ENCODE measurements at regions not wholly inside any gene's neighbourhood (a gene's known extent, or its start where the extent isn't known, plus 50 kb on each side); places are given as distances from the start of the nearest gene placed in this dataset.

DNA sequence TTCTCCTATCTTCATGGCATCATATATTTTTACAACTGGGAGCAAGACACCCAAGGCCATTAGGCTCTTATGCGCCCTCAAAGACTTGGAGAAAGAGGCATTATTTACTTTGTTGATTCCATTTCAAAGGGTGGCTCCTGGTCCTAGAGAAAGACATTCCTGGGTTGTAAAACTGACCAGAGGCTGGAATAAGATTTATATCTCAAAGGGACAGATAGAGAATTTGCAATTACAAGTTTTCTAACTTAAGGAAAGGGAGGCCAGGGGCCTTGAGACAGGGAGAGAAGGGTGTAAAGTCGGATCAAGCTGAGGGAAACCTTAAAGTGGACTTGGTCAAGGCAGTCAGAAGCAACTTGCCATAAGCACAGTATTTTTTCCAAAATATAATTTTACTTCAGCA is 1086.0 kb downstream of the SORCS3 start:
- Histone ChIP-seq H3K27me3 (ENCODE audit: insufficient read depth, low read length) (no peaks in the 10 kb centered on the region), H3K9me3 (ENCODE audit: insufficient read depth, low read depth, low read length) (no peaks in the 10 kb centered on the region), H3K36me3 (ENCODE audit: insufficient read depth, low read length) (no peaks in the 10 kb centered on the region), H3K4me3 (ENCODE audit: low read length) (no peak overlapping the region), H3K27ac (ENCODE audit: low read depth, low read length) (peak overlapping the region; percentile 70; the same call in 1 of the 2 replicates), H3K9ac (ENCODE audit: low read depth, low read length) (no peak overlapping the region), H3K4me1 (ENCODE audit: insufficient read depth, low read length) (peaks cover 16% of the 10 kb centered on the region)
- 38% methylated on average over 2 of the region's 2 CpGs for WGBS

GRCh38 chr10:105726149-105726548 is 1085.1 kb downstream of the SORCS3 start:
- Histone ChIP-seq H3K27me3 (ENCODE audit: insufficient read depth, low read length) (no peaks in the 10 kb centered on the region), H3K36me3 (ENCODE audit: insufficient read depth, low read length) (no peaks in the 10 kb centered on the region), H3K27ac (ENCODE audit: low read depth, low read length) (no peak overlapping the region), H3K9ac (ENCODE audit: low read depth, low read length) (no peak overlapping the region), H3K9me3 (ENCODE audit: insufficient read depth, low read depth, low read length) (no peaks in the 10 kb centered on the region), H3K4me3 (ENCODE audit: low read length) (no peak overlapping the region), H3K4me1 (ENCODE audit: insufficient read depth, low read length) (peaks cover 16% of the 10 kb centered on the region)
- 95% methylated on average over 2 of the region's 3 CpGs for WGBS

- 94% methylated on average over 8 of the region's 8 CpGs for WGBS
- Histone ChIP-seq H3K36me3 (ENCODE audit: insufficient read depth, low read length) (no peaks in the 10 kb centered on the region), H3K27me3 (ENCODE audit: insufficient read depth, low read length) (no peaks in the 10 kb centered on the region), H3K4me1 (ENCODE audit: insufficient read depth, low read length) (peaks cover 16% of the 10 kb centered on the region), H3K27ac (ENCODE audit: low read depth, low read length) (no peak overlapping the region), H3K9ac (ENCODE audit: low read depth, low read length) (no peak overlapping the region), H3K9me3 (ENCODE audit: insufficient read depth, low read depth, low read length) (no peaks in the 10 kb centered on the region), H3K4me3 (ENCODE audit: low read length) (no peak overlapping the region)
These were observed 1083.9 kb downstream of the SORCS3 start for GRCh38 chr10:105725007-105725406.

DNA sequence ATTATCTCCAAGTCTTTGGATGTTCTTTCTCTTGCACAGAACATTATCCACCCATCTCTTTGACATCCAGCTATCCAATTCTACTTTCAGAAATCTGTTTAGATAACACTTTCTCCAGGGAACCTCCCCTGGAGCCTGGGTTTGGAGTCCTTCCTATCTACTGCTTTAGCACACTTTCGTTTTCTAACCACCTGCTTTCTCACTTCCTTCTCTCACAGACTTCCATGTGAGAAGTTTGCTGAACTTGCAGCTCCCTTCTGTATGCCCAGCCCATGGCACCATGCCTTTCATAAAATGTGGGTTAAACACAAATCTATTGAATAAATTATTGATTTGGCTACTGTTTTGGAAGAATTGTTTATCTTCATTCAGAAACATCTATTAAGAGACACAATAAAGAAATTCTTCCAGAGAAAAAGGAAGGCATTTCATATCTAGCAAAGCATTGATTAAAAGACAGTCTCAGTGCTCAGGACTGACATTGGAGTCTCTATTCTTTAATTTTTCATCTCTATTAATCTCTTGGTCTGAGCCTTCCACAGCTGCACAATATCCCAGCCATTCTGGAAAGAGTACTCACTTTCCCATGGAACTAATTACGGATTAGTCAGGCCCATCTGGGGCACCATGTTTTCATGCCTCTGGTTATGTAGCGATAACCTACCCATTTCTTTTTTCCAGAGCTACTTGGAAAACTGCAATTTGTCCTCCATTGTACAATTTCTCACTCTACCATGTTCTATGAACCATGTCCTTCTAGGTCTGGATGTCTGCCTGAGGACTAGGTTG is 1077.3 kb downstream of the SORCS3 start:
- no peaks in the 10 kb centered on the region for H3K4me1 ChIP-seq (ENCODE audit: insufficient read depth, low read length)
- no peak overlapping the region for H3K27ac ChIP-seq (ENCODE audit: low read depth, low read length)
- no peaks in the 10 kb centered on the region for H3K27me3 ChIP-seq (ENCODE audit: insufficient read depth, low read length)
- H3K9me3 ChIP-seq (ENCODE audit: insufficient read depth, low read depth, low read length): no peaks in the 10 kb centered on the region
- H3K9ac ChIP-seq (ENCODE audit: low read depth, low read length): no peak overlapping the region
- H3K4me3 ChIP-seq (ENCODE audit: low read length): no peak overlapping the region
- no peaks in the 10 kb centered on the region for H3K36me3 ChIP-seq (ENCODE audit: insufficient read depth, low read length)
- WGBS: 96% methylated on average over 3 of the region's 3 CpGs

- Histone ChIP-seq H3K27me3 (ENCODE audit: insufficient read depth, low read length) (no peaks in the 10 kb centered on the region), H3K27ac (ENCODE audit: low read depth, low read length) (no peak overlapping the region), H3K4me3 (ENCODE audit: low read length) (no peak overlapping the region), H3K36me3 (ENCODE audit: insufficient read depth, low read length) (no peaks in the 10 kb centered on the region), H3K4me1 (ENCODE audit: insufficient read depth, low read length) (no peaks in the 10 kb centered on the region), H3K9ac (ENCODE audit: low read depth, low read length) (no peak overlapping the region), H3K9me3 (ENCODE audit: insufficient read depth, low read depth, low read length) (0 out of 2 replicates have a peak, but pooled peaks cover 5% of the 10 kb centered on the region)
- 94% methylated on average over 3 of the region's 3 CpGs for WGBS
These were observed 1073.6 kb downstream of the SORCS3 start for GRCh38 chr10:105714728-105715127.

- H3K4me3 ChIP-seq (ENCODE audit: low read length): no peak overlapping the region
- no peaks in the 10 kb centered on the region for H3K36me3 ChIP-seq (ENCODE audit: insufficient read depth, low read length)
- peaks cover 14% of the 10 kb centered on the region; the same call in 1 of the 2 replicates for H3K9me3 ChIP-seq (ENCODE audit: insufficient read depth, low read depth, low read length)
- no peak overlapping the region for H3K9ac ChIP-seq (ENCODE audit: low read depth, low read length)
- H3K27ac ChIP-seq (ENCODE audit: low read depth, low read length): no peak overlapping the region
- peaks cover 7% of the 10 kb centered on the region; the same call in 1 of the 2 replicates for H3K4me1 ChIP-seq (ENCODE audit: insufficient read depth, low read length)
- WGBS: 86% methylated on average over 1 of the region's 2 CpGs
- H3K27me3 ChIP-seq (ENCODE audit: insufficient read depth, low read length): no peaks in the 10 kb centered on the region; the same call in 1 of the 2 replicates
These were observed 1066.5 kb downstream of the SORCS3 start for GRCh38 chr10:105707603-105708002.

DNA sequence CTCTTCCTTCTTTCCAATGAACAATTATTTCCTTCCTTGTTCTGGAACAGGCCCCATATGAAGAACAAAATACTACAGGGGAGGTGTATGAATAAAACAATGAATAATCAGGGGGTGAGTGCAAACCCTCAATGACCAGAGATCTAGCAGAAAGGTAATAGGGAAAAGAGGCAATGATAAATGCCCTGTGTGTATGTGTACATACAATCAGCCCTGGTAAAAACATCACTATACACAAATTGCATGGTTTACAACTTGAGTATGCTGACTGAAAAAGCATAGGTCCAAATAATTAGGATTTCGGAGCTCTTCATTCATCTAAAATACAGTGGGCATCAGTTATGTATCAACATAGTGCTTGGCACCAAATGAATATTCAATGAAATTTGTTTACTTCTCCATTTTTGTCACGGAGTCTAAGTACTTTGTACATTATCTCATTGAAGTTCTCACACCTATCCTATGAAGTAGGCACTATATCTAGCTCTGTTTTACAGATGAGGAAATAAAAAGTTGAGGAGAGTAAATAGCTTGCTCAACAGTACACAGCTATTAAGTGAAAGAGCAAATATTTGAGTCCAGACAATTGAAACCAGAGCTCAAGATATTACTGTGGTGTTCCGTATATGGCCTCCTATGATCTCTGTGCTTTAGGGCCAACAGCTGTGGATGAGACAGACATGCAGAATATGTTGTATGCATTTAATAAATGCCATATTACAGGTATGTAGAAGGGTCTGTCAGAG is 1065.4 kb downstream of the SORCS3 start:
- no peak overlapping the region for H3K27ac ChIP-seq (ENCODE audit: low read depth, low read length)
- peaks cover 11% of the 10 kb centered on the region for H3K27me3 ChIP-seq (ENCODE audit: insufficient read depth, low read length)
- no peak overlapping the region for H3K4me3 ChIP-seq (ENCODE audit: low read length)
- peaks cover 14% of the 10 kb centered on the region; the same call in 1 of the 2 replicates for H3K9me3 ChIP-seq (ENCODE audit: insufficient read depth, low read depth, low read length)
- H3K4me1 ChIP-seq (ENCODE audit: insufficient read depth, low read length): peaks cover 7% of the 10 kb centered on the region; the same call in 1 of the 2 replicates
- whole genome bisulfite sequencing: 98% methylated on average over 3 of the region's 3 CpGs
- H3K36me3 ChIP-seq (ENCODE audit: insufficient read depth, low read length): no peaks in the 10 kb centered on the region
- no peak overlapping the region for H3K9ac ChIP-seq (ENCODE audit: low read depth, low read length)

DNA sequence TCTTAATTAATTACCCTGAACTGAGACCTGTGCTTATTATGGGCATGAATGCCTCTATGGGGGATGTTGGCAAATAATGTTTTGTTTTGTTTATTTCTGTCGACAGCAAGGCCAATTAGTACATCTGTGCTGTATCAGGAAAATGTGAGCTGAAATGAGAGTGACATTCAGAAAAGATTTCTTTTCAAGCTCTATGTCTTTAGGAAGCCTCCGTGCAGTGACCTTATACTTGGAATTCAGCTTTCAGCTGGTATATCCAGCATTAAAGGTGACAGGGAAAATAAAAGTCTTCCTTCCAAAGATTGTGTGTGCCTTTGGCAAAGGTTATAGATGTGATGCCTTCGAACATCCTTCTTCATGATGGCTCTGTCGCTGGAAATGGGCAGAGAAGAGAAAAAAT is 1061.1 kb downstream of the SORCS3 start:
- H3K27me3 ChIP-seq (ENCODE audit: insufficient read depth, low read length): peaks cover 45% of the 10 kb centered on the region
- no peaks in the 10 kb centered on the region for H3K36me3 ChIP-seq (ENCODE audit: insufficient read depth, low read length)
- H3K9me3 ChIP-seq (ENCODE audit: insufficient read depth, low read depth, low read length): no peaks in the 10 kb centered on the region
- 94% methylated on average over 4 of the region's 4 CpGs for WGBS
- H3K4me3 ChIP-seq (ENCODE audit: low read length): no peak overlapping the region
- H3K4me1 ChIP-seq (ENCODE audit: insufficient read depth, low read length): peaks cover 24% of the 10 kb centered on the region
- H3K9ac ChIP-seq (ENCODE audit: low read depth, low read length): no peak overlapping the region
- H3K27ac ChIP-seq (ENCODE audit: low read depth, low read length): no peak overlapping the region

- Histone ChIP-seq H3K36me3 (ENCODE audit: insufficient read depth, low read length) (no peaks in the 10 kb centered on the region), H3K27me3 (ENCODE audit: insufficient read depth, low read length) (peaks cover 50% of the 10 kb centered on the region)
These were observed 1059.1 kb downstream of the SORCS3 start for GRCh38 chr10:105700218-105700617.

GRCh38 chr10:105699504-105699903 is 1058.4 kb downstream of the SORCS3 start:
- no peak overlapping the region for H3K4me3 ChIP-seq (ENCODE audit: low read length)
- peaks cover 50% of the 10 kb centered on the region for H3K27me3 ChIP-seq (ENCODE audit: insufficient read depth, low read length)
- no peaks in the 10 kb centered on the region for H3K36me3 ChIP-seq (ENCODE audit: insufficient read depth, low read length)
- no peak overlapping the region for H3K27ac ChIP-seq (ENCODE audit: low read depth, low read length)
- peaks cover 18% of the 10 kb centered on the region for H3K4me1 ChIP-seq (ENCODE audit: insufficient read depth, low read length)
- H3K9me3 ChIP-seq (ENCODE audit: insufficient read depth, low read depth, low read length): no peaks in the 10 kb centered on the region
- H3K9ac ChIP-seq (ENCODE audit: low read depth, low read length): no peak overlapping the region
- WGBS: 48% methylated on average over 5 of the region's 5 CpGs

More at GRCh38 chr10:105700218-105700617, 1059.1 kb downstream of the SORCS3 start:
- WGBS: 24% methylated on average over 2 of the region's 2 CpGs
- Histone ChIP-seq H3K27ac (ENCODE audit: low read depth, low read length) (no peak overlapping the region), H3K9me3 (ENCODE audit: insufficient read depth, low read depth, low read length) (no peaks in the 10 kb centered on the region), H3K4me1 (ENCODE audit: insufficient read depth, low read length) (peaks cover 20% of the 10 kb centered on the region), H3K4me3 (ENCODE audit: low read length) (no peak overlapping the region), H3K9ac (ENCODE audit: low read depth, low read length) (no peak overlapping the region)

GRCh38 chr10:105698592-105698991 is 1057.5 kb downstream of the SORCS3 start:
- Histone ChIP-seq H3K27ac (ENCODE audit: low read depth, low read length) (no peak overlapping the region), H3K4me1 (ENCODE audit: insufficient read depth, low read length) (peaks cover 18% of the 10 kb centered on the region), H3K36me3 (ENCODE audit: insufficient read depth, low read length) (no peaks in the 10 kb centered on the region), H3K4me3 (ENCODE audit: low read length) (no peak overlapping the region), H3K27me3 (ENCODE audit: insufficient read depth, low read length) (peaks cover 50% of the 10 kb centered on the region), H3K9me3 (ENCODE audit: insufficient read depth, low read depth, low read length) (no peaks in the 10 kb centered on the region), H3K9ac (ENCODE audit: low read depth, low read length) (no peak overlapping the region)
- 86% methylated on average over 2 of the region's 2 CpGs for WGBS

Measured in HUES64 (cell line).